ENCODE measurements at regions not wholly inside any gene's neighbourhood (a gene's known extent, or its start where the extent isn't known, plus 50 kb on each side); places are given as distances from the start of the nearest gene placed in this dataset.

- no peak for DNase-seq (ENCODE audit: low spot score in 2 of 2)
- H3K36me3 ChIP-seq: no peaks in the 10 kb centered on the region
- H3K27me3 ChIP-seq: no peaks in the 10 kb centered on the region
- 85% methylated on average over 6 of the region's 6 CpGs for WGBS
- no peaks in the 10 kb centered on the region for H3K9me3 ChIP-seq
- peaks cover 2% of the 10 kb centered on the region for H3K4me1 ChIP-seq
- no peak overlapping the region for H3K4me3 ChIP-seq
- TF ChIP-seq EP300 (IDR thresholded peaks at IDR 0.05): no peak
- TF ChIP-seq CTCF (IDR thresholded peaks at IDR 0.05): no peak
- no peak for TF ChIP-seq POLR2AphosphoS5 (IDR thresholded peaks at IDR 0.05)
- TF ChIP-seq POLR2A (IDR thresholded peaks at IDR 0.05): no peak
- H3K27ac ChIP-seq: no peak overlapping the region
Observed at GRCh38 chr2:70362661-70363060, 60.8 kb upstream of the FAM136A start.

- H3K27ac ChIP-seq: no peak overlapping the region
- no peaks in the 10 kb centered on the region for H3K27me3 ChIP-seq
- no peak for TF ChIP-seq POLR2A (IDR thresholded peaks at IDR 0.05)
- TF ChIP-seq EP300 (IDR thresholded peaks at IDR 0.05): no peak
- TF ChIP-seq POLR2AphosphoS5 (IDR thresholded peaks at IDR 0.05): no peak
- TF ChIP-seq CTCF (IDR thresholded peaks at IDR 0.05): no peak
- H3K9me3 ChIP-seq: no peaks in the 10 kb centered on the region
- H3K36me3 ChIP-seq: no peaks in the 10 kb centered on the region
- 54% methylated on average over 3 of the region's 3 CpGs for WGBS
- no peak overlapping the region for H3K4me3 ChIP-seq
- DNase-seq (ENCODE audit: low spot score in 2 of 2): no peak
- no peaks in the 10 kb centered on the region for H3K4me1 ChIP-seq
Observed at GRCh38 chr2:70360661-70361270, 58.9 kb upstream of the FAM136A start.

GRCh38 chr2:70357684-70358071 lies 55.8 kb upstream of the FAM136A start:
- DNase-seq (ENCODE audit: low spot score in 2 of 2): no peak
- H3K4me1 ChIP-seq: no peaks in the 10 kb centered on the region
- no peaks in the 10 kb centered on the region for H3K36me3 ChIP-seq
- no peaks in the 10 kb centered on the region for H3K27me3 ChIP-seq
- TF ChIP-seq POLR2AphosphoS5 (IDR thresholded peaks at IDR 0.05): no peak
- no peak for TF ChIP-seq CTCF (IDR thresholded peaks at IDR 0.05)
- TF ChIP-seq POLR2A (IDR thresholded peaks at IDR 0.05): no peak
- TF ChIP-seq EP300 (IDR thresholded peaks at IDR 0.05): no peak
- 52% methylated on average over 6 of the region's 6 CpGs for WGBS
- no peak overlapping the region for H3K27ac ChIP-seq
- no peak overlapping the region for H3K4me3 ChIP-seq
- no peaks in the 10 kb centered on the region for H3K9me3 ChIP-seq

GRCh38 chr2:70356941-70357683 lies 55.2 kb upstream of the FAM136A start:
- no peaks in the 10 kb centered on the region for H3K36me3 ChIP-seq
- no peak for DNase-seq (ENCODE audit: low spot score in 2 of 2)
- 69% methylated on average over 6 of the region's 6 CpGs for whole genome bisulfite sequencing
- H3K9me3 ChIP-seq: no peaks in the 10 kb centered on the region
- no peak overlapping the region for H3K27ac ChIP-seq
- TF ChIP-seq EP300 (IDR thresholded peaks at IDR 0.05) (no peak), CTCF (IDR thresholded peaks at IDR 0.05) (no peak), POLR2A (IDR thresholded peaks at IDR 0.05) (no peak), POLR2AphosphoS5 (IDR thresholded peaks at IDR 0.05) (no peak)
- H3K4me1 ChIP-seq: no peaks in the 10 kb centered on the region
- H3K27me3 ChIP-seq: no peaks in the 10 kb centered on the region
- no peak overlapping the region for H3K4me3 ChIP-seq

GRCh38 chr2:70354264-70354949 lies 52.5 kb upstream of the FAM136A start:
- no peak for DNase-seq (ENCODE audit: low spot score in 2 of 2)
- H3K27ac ChIP-seq: no peak overlapping the region
- no peak overlapping the region for H3K4me3 ChIP-seq
- no peaks in the 10 kb centered on the region for H3K4me1 ChIP-seq
- no peaks in the 10 kb centered on the region for H3K36me3 ChIP-seq
- H3K27me3 ChIP-seq: no peaks in the 10 kb centered on the region
- no peaks in the 10 kb centered on the region for H3K9me3 ChIP-seq
- 84% methylated on average over 2 of the region's 2 CpGs for WGBS
- no peak for TF ChIP-seq EP300 (IDR thresholded peaks at IDR 0.05)
- TF ChIP-seq CTCF (IDR thresholded peaks at IDR 0.05): no peak
- no peak for TF ChIP-seq POLR2A (IDR thresholded peaks at IDR 0.05)
- no peak for TF ChIP-seq POLR2AphosphoS5 (IDR thresholded peaks at IDR 0.05)
